ENCODE measurements at regions not wholly inside any gene's neighbourhood (a gene's known extent, or its start where the extent isn't known, plus 50 kb on each side); places are given as distances from the start of the nearest gene placed in this dataset.

DNA sequence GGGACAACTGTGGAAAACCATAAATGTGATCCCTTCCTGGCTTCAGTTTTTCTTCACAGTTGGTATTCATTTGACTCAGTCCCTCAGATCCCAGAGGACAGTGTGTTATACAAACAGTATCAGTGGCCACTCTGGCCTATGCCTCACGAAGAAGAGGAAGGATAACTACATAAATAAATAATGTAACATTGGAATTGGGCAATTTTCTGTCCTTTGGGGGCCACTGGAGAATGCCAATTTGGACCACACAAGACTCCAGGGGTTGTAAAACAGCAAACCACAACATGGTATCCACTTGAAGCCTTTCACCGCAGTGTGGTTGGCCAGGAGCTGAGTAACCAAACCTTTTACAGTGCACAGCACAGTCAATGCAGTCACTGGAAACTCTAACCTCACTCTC lies 1077.0 kb downstream of the ROBO2 start:
- H3K27me3 ChIP-seq (ENCODE audit: control insufficient read depth, insufficient read depth): no peaks in the 10 kb centered on the region
- no peak overlapping the region for H3K27ac ChIP-seq (ENCODE audit: low read length)
- ATAC-seq: peak; percentile 55 to 68
- no peaks in the 10 kb centered on the region for H3K4me1 ChIP-seq (ENCODE audit: control insufficient read depth, insufficient read depth, low read length)
- H3K4me3 ChIP-seq (ENCODE audit: low read length): no peak overlapping the region
- intact Hi-C loops (cut with DNase I): no loop called here
- WGBS: 59% methylated on average over 2 of the region's 2 CpGs
- DNase-seq: no peak
- H3K9me3 ChIP-seq (ENCODE audit: control insufficient read depth, low read length): no peaks in the 10 kb centered on the region

DNA sequence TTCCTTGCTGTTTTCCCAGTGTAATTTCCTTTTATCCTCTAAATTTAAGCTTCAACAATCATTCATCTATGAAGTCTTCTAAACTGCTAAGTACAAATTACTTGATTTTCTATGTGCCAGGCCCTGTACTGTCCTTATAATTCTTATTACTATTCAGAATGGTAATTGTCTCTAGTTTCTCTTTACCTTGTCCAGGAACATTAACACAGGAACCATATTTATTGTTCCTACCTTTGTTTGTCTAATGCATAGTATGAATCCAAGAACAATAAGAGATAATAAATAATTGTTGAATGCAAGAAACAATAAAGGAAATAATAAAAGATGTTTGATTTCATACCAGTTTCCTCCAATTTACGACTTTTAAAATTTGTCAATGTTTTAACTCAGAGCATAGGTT lies 1083.2 kb downstream of the ROBO2 start:
- Histone ChIP-seq H3K9me3 (ENCODE audit: control insufficient read depth, low read length) (no peaks in the 10 kb centered on the region), H3K27ac (ENCODE audit: low read length) (no peak overlapping the region), H3K27me3 (ENCODE audit: control insufficient read depth, insufficient read depth) (no peaks in the 10 kb centered on the region), H3K4me3 (ENCODE audit: low read length) (no peak overlapping the region), H3K4me1 (ENCODE audit: control insufficient read depth, insufficient read depth, low read length) (no peaks in the 10 kb centered on the region)
- WGBS: 71% methylated on average over 1 of the region's 1 CpG
- ATAC-seq (no peak), DNase-seq (no peak)
- intact Hi-C loops (cut with DNase I): no loop called here

DNA sequence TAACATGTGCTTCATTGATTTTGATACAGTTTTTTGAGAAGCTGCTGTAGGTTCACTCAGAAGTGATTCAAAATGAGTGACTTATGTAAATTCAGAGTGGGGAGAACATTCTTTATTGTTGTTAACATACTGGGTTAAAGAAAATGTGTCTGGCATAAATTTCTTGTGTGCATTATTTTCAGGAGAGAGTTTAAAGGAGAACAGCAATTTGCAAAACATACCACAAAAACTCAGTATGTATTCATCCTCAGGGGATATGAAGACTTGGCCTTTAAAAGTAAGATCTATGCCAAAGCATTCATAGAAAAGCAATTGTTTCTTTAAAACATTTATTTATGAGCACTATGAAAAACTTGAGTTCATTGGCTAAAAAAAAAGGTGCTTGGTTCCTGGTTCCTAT lies 1089.8 kb downstream of the ROBO2 start:
- H3K27ac ChIP-seq (ENCODE audit: low read length): no peak overlapping the region
- DNase-seq (no peak), ATAC-seq (no peak)
- H3K4me3 ChIP-seq (ENCODE audit: low read length): no peak overlapping the region
- no peaks in the 10 kb centered on the region for H3K9me3 ChIP-seq (ENCODE audit: control insufficient read depth, low read length)
- no peaks in the 10 kb centered on the region for H3K27me3 ChIP-seq (ENCODE audit: control insufficient read depth, insufficient read depth)
- intact Hi-C loops (cut with DNase I): no loop called here
- H3K4me1 ChIP-seq (ENCODE audit: control insufficient read depth, insufficient read depth, low read length): no peaks in the 10 kb centered on the region

DNA sequence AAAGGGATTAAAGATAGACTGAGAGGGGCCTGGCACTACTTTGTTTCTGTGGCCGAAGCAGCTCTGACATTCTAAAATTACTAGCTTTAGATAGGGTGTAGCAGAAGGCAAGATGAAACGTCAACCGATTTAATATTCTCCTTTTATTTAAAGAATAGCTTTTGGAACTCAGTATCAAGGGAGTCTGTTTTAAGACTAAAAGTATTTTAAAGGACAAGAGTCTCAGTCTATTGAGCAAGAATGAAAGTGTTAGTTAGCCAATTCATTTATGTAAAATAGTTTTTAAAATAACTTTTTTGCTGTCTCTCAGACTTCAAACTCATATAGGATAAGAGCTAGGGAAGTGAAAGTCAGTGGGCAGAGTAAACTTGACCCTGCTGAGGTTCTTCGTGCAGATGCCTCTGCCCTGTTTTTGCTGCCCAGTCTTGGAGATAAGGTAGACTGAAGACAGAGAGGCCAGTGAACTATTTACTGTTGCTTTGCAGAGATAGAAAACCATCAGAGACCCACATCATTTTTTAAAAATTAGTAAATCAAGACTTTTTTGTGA lies 1090.9 kb downstream of the ROBO2 start:
- 54% methylated on average over 4 of the region's 4 CpGs for WGBS

DNA sequence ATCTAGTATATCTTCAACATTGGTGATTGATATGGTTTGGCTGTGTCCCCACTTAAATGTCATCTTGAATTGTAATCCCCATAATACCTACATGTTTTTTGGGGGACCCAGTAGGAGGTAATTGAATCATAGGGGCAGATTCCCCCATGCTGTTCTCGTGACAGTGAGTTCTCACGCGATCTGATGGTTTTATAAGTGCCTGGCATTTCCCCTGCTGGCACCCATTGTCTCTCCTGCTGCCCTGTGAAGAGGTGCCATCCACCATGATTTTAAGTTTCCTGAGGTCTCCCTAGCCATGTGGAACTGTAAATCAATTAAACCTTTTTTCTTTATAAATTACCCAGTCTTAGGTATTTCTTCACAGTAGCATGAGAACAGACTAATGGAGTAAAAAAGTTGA lies 1094.6 kb downstream of the ROBO2 start:
- ATAC-seq (no peak), DNase-seq (no peak)
- Histone ChIP-seq H3K9me3 (ENCODE audit: control insufficient read depth, low read length) (no peaks in the 10 kb centered on the region), H3K27me3 (ENCODE audit: control insufficient read depth, insufficient read depth) (no peaks in the 10 kb centered on the region), H3K27ac (ENCODE audit: low read length) (no peak overlapping the region), H3K4me3 (ENCODE audit: low read length) (no peak overlapping the region), H3K4me1 (ENCODE audit: control insufficient read depth, insufficient read depth, low read length) (no peaks in the 10 kb centered on the region)
- intact Hi-C loops (cut with DNase I): no loop called here
- WGBS: 74% methylated on average over 3 of the region's 3 CpGs

More for the DNA sequence above, 1090.9 kb downstream of the ROBO2 start:
- Histone ChIP-seq H3K27me3 (ENCODE audit: control insufficient read depth, insufficient read depth) (no peaks in the 10 kb centered on the region), H3K4me3 (ENCODE audit: low read length) (no peak overlapping the region), H3K9me3 (ENCODE audit: control insufficient read depth, low read length) (no peaks in the 10 kb centered on the region), H3K27ac (ENCODE audit: low read length) (no peak overlapping the region), H3K4me1 (ENCODE audit: control insufficient read depth, insufficient read depth, low read length) (no peaks in the 10 kb centered on the region)
- DNase-seq: no peak
- ATAC-seq: no peak
- intact Hi-C loops (cut with DNase I): no loop called here

DNA sequence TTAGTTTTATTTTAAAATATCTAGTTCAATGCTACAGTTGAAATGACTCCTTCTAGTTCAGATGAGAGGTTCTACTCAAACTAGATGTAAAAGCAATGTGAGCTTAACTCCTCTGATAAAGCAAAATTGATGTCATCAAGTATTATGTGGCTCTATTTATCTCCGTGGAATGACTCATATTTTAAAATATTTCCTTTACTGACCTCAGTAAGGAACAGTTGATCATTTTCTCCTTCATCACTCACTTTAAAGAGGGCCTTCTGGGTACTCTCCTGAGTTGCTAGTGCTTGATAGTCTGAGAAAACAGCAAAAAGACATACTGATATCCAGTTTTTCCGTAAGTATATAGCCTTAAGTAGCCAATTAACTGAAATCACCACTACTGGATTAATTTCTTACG lies 1099.3 kb downstream of the ROBO2 start:
- ATAC-seq (no peak), DNase-seq (no peak)
- H3K27ac ChIP-seq (ENCODE audit: low read length): no peak overlapping the region
- no peak overlapping the region for H3K4me3 ChIP-seq (ENCODE audit: low read length)
- H3K9me3 ChIP-seq (ENCODE audit: control insufficient read depth, low read length): no peaks in the 10 kb centered on the region
- WGBS: 63% methylated on average over 3 of the region's 3 CpGs
- intact Hi-C loops (cut with DNase I): no loop called here
- no peaks in the 10 kb centered on the region for H3K4me1 ChIP-seq (ENCODE audit: control insufficient read depth, insufficient read depth, low read length)
- no peaks in the 10 kb centered on the region for H3K27me3 ChIP-seq (ENCODE audit: control insufficient read depth, insufficient read depth)

DNA sequence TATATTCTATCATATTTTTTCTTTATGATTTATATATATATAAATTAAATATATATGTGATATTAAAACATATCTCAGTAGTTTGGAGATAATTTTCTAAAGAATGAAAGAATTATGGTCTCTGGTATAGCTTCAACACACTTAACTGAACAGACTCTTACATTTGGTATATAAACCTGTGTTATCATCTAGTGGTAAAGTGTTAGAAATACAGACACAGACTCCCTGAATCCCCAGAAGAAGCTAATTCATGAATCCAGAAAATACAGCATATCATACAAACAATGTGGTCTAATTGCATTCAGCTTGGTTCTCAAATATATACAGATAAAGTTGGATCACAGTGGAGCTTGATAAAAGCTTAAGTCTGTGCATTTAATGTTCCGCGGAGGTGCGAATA lies 1100.4 kb downstream of the ROBO2 start:
- Histone ChIP-seq H3K27ac (ENCODE audit: low read length) (no peak overlapping the region), H3K4me1 (ENCODE audit: control insufficient read depth, insufficient read depth, low read length) (no peaks in the 10 kb centered on the region), H3K27me3 (ENCODE audit: control insufficient read depth, insufficient read depth) (no peaks in the 10 kb centered on the region), H3K4me3 (ENCODE audit: low read length) (no peak overlapping the region), H3K9me3 (ENCODE audit: control insufficient read depth, low read length) (no peaks in the 10 kb centered on the region)
- no peak for DNase-seq
- 95% methylated on average over 3 of the region's 3 CpGs for WGBS
- no peak for ATAC-seq
- intact Hi-C loops (cut with DNase I): no loop called here

DNA sequence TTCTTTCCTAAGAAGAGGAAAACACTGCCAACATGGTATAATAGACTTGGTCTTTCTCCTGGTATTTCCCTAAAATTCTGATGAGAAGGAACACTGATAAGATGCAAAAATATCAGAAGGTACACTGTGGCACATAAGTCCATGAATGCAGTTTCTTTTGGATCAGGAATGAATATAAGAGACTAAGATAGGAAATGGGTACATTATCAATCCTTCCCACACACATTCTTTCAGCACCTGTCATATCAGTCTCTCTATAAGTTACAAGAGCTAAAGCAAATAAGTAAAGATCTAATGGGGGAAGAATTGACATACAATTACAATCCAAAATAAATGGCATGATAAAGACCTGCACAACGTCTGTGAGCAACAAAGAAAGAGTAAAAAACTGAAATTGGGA lies 1101.0 kb downstream of the ROBO2 start:
- Histone ChIP-seq H3K27me3 (ENCODE audit: control insufficient read depth, insufficient read depth) (no peaks in the 10 kb centered on the region), H3K27ac (ENCODE audit: low read length) (no peak overlapping the region), H3K4me3 (ENCODE audit: low read length) (no peak overlapping the region), H3K9me3 (ENCODE audit: control insufficient read depth, low read length) (no peaks in the 10 kb centered on the region), H3K4me1 (ENCODE audit: control insufficient read depth, insufficient read depth, low read length) (no peaks in the 10 kb centered on the region)
- intact Hi-C loops (cut with DNase I): no loop called here
- DNase-seq (no peak), ATAC-seq (no peak)
- 67% methylated on average over 1 of the region's 1 CpG for WGBS

DNA sequence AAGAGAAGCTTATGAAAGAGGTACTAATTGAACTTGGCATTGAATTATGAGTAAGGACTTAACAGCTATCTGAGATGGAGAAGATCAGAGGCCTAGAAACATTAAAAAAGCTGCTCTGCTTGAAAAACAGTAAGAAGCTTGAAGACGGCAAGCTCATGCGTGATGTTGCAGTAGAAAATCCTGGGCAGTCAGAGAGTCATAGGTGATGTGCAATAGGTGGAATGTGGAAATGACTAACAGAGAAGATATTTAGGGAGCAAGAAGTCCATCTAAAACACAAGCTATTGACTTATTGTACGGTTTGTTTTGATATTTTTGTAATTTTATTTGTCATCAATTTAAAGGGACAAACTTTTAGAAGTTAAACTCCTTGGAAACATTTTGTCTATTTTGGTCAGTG lies 1101.4 kb downstream of the ROBO2 start:
- Histone ChIP-seq H3K27me3 (ENCODE audit: control insufficient read depth, insufficient read depth) (no peaks in the 10 kb centered on the region), H3K4me1 (ENCODE audit: control insufficient read depth, insufficient read depth, low read length) (no peaks in the 10 kb centered on the region), H3K4me3 (ENCODE audit: low read length) (no peak overlapping the region), H3K27ac (ENCODE audit: low read length) (no peak overlapping the region), H3K9me3 (ENCODE audit: control insufficient read depth, low read length) (no peaks in the 10 kb centered on the region)
- WGBS: 89% methylated on average over 3 of the region's 3 CpGs
- ATAC-seq: no peak
- no peak for DNase-seq
- intact Hi-C loops (cut with DNase I): no loop called here

DNA sequence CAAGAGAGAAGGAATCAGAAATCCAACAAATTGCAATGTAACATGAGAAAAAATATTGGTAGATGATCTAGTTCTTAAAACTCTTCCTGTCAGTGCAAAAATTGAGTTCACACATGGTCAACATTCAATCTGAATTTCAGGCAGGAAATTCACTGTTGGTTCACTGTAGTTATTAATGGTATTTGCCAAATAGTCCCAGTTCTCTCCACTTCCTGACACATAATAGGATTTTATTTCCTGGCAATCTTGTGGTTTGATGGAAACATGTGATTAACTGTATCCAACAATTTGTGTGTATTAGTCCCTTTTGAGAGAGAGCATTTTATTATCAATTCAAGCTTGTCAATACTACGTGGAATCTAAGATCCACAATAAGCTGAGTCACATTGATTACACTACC lies 1103.1 kb downstream of the ROBO2 start:
- H3K4me3 ChIP-seq (ENCODE audit: low read length): no peak overlapping the region
- no peaks in the 10 kb centered on the region for H3K4me1 ChIP-seq (ENCODE audit: control insufficient read depth, insufficient read depth, low read length)
- WGBS: 84% methylated on average over 1 of the region's 1 CpG
- no peak for DNase-seq
- ATAC-seq: no peak
- no peaks in the 10 kb centered on the region for H3K9me3 ChIP-seq (ENCODE audit: control insufficient read depth, low read length)
- H3K27ac ChIP-seq (ENCODE audit: low read length): no peak overlapping the region
- H3K27me3 ChIP-seq (ENCODE audit: control insufficient read depth, insufficient read depth): no peaks in the 10 kb centered on the region
- intact Hi-C loops (cut with DNase I): no loop called here

DNA sequence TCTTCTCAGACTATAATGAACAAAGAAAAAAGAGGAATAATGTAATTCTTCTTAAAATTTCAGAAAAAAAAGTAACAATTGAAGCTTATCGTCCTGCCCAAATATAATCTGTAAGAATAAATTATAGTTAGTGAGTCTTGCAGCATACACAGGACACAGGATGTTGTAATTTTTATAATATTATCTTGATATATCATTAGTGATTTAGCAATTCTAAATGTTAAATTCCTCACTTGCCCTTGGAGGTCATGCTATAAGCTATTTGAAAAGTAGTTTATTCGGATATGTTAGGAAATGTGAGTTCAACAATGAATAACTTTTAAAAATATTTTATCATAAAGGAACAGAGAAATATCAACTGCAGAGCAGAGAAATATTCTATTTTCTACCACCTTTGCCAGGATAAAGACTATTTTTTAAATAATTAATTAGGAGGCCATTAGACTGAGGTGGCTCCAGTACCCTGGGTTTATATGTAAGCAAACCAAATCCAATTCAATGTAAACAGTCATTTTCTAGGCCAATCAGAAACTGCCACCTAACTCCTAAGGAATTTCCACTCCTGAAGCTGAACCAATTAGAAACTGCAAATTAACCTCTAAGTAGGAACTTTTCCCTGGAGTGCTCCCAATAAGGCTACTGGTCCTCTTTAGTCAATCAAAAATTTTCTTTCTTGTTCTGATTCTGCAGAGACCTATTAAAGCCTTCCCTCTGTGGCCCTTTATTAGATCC lies 1109.3 kb downstream of the ROBO2 start:
- Histone ChIP-seq H3K4me1 (ENCODE audit: control insufficient read depth, insufficient read depth, low read length) (no peaks in the 10 kb centered on the region), H3K27ac (ENCODE audit: low read length) (no peak overlapping the region), H3K27me3 (ENCODE audit: control insufficient read depth, insufficient read depth) (no peaks in the 10 kb centered on the region), H3K4me3 (ENCODE audit: low read length) (no peak overlapping the region), H3K9me3 (ENCODE audit: control insufficient read depth, low read length) (no peaks in the 10 kb centered on the region)
- intact Hi-C loops (cut with DNase I): no loop called here
- no peak for ATAC-seq
- 77% methylated on average over 2 of the region's 2 CpGs for WGBS
- no peak for DNase-seq

DNA sequence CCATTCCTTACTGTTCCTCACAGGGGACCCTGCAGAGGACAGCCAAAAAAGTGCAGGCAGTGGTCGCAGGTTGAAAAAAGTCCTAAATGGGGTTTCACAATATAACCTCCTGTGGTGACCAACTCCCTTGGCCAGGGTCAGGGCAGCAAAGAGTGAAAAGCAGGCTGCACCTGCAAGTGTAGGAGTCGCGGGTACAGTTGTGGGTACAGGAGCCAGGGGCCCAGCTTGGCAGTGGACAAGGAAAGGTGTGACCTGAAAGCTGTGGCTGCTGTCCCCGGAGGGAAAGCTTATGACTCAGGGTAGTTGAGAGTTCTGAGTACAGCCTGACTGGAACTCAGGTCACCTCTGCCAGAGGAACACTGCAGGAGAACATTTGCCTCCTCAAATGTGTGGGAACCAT lies 1114.1 kb downstream of the ROBO2 start:
- ATAC-seq (no peak), DNase-seq (no peak)
- intact Hi-C loops (cut with DNase I): no loop called here
- Histone ChIP-seq H3K27me3 (ENCODE audit: control insufficient read depth, insufficient read depth) (no peaks in the 10 kb centered on the region), H3K9me3 (ENCODE audit: control insufficient read depth, low read length) (no peaks in the 10 kb centered on the region), H3K4me3 (ENCODE audit: low read length) (no peak overlapping the region), H3K27ac (ENCODE audit: low read length) (no peak overlapping the region), H3K4me1 (ENCODE audit: control insufficient read depth, insufficient read depth, low read length) (no peaks in the 10 kb centered on the region)
- WGBS: 79% methylated on average over 4 of the region's 4 CpGs
